Activated CD4-positive, alpha-beta memory T cell treated with anti-CD3 and anti-CD28 coated beads for 36 hours (primary cell): ENCODE measurements at regions not wholly inside any gene's neighbourhood (a gene's known extent, or its start where the extent isn't known, plus 50 kb on each side); places are given as distances from the start of the nearest gene placed in this dataset.
A peak's percentile ranks its signal among the peaks of the same experiment; 100 is the strongest.

Experiments used
- CTCF ChIA-PET: fragments of 350-600 bp; sonication (Branson Sonifier 250); formaldehyde crosslinking; loops from one replicate; lab custom pipeline; 2021; ENCODE audit warnings: antibody characterized with exemption, inconsistent platforms; lab: Charles Lee
- POLR2A ChIA-PET: fragments of 350-600 bp; sonication (Branson Sonifier 250); formaldehyde crosslinking; loops from one replicate; lab custom pipeline; 2021; ENCODE audit warnings: antibody characterized with exemption; lab: Charles Lee
- DNase-seq: peaks from one replicate; pipeline ENCODE4 v3.0.0-alpha.2; 2020
- H3K27ac Mint-ChIP-seq: one replicate; pipeline ENCODE4 v1.8.0; 2021; ENCODE audit warnings: mixed read lengths
- H3K27me3 Mint-ChIP-seq: one replicate; pipeline ENCODE4 v1.8.0; 2021; ENCODE audit warnings: mixed read lengths
- H3K36me3 Mint-ChIP-seq: one replicate; pipeline ENCODE4 v1.8.0; 2021; ENCODE audit warnings: mixed read lengths
- H3K4me1 Mint-ChIP-seq: one replicate; pipeline ENCODE4 v1.8.0; 2021; ENCODE audit warnings: low read depth, mixed read lengths
- H3K4me3 Mint-ChIP-seq: one replicate; pipeline ENCODE4 v1.8.0; 2021; ENCODE audit warnings: mild to moderate bottlenecking, mixed read lengths
- H3K9me3 Mint-ChIP-seq: one replicate; pipeline ENCODE4 v1.8.0; 2021; ENCODE audit warnings: mixed read lengths
- intact Hi-C: fragments of 100-400 bp; cut with micrococcal nuclease; formaldehyde crosslinking; loops from one replicate; pipeline ENCODE4 v1.15.1; 2023

GRCh38 chr2:191540681-191541080 is 137.3 kb upstream of the NABP1 start:
- intact Hi-C loops = no loop called here
- no peaks in the 10 kb centered on the region for H3K4me1 Mint-ChIP-seq
- no peak overlapping the region for H3K4me3 Mint-ChIP-seq
- no peak for DNase-seq
- POLR2A ChIA-PET = no interaction called here
- no peaks in the 10 kb centered on the region for H3K36me3 Mint-ChIP-seq
- H3K9me3 Mint-ChIP-seq = peaks cover 4% of the 10 kb centered on the region
- no peaks in the 10 kb centered on the region for H3K27me3 Mint-ChIP-seq
- H3K27ac Mint-ChIP-seq = no peak overlapping the region
- CTCF ChIA-PET = interaction anchor here (1.2 to 3.0 kb wide), 3 partner anchors 15 to 622 kb away, joined by 3 to 22 read pairs (median 12); no protein-coding TSS in a partner anchor

GRCh38 chr2:191543708-191544107 is 134.2 kb upstream of the NABP1 start:
- ChIA-PET POLR2A (no interaction called here), CTCF (interaction anchor here (4.0 kb wide), 1 partner anchor 11 kb away, joined by 27 read pairs; no protein-coding TSS in a partner anchor)
- no peaks in the 10 kb centered on the region for H3K4me1 Mint-ChIP-seq
- H3K9me3 Mint-ChIP-seq = peaks cover 4% of the 10 kb centered on the region
- H3K27me3 Mint-ChIP-seq = no peaks in the 10 kb centered on the region
- no peaks in the 10 kb centered on the region for H3K36me3 Mint-ChIP-seq
- H3K27ac Mint-ChIP-seq = no peak overlapping the region
- intact Hi-C loops = no loop called here
- no peak overlapping the region for H3K4me3 Mint-ChIP-seq
- DNase-seq = no peak

GRCh38 chr2:191544461-191545062 is 133.4 kb upstream of the NABP1 start:
- H3K27ac Mint-ChIP-seq = no peak overlapping the region
- no peak overlapping the region for H3K4me3 Mint-ChIP-seq
- H3K36me3 Mint-ChIP-seq = no peaks in the 10 kb centered on the region
- peaks cover 4% of the 10 kb centered on the region for H3K9me3 Mint-ChIP-seq
- no peaks in the 10 kb centered on the region for H3K27me3 Mint-ChIP-seq
- ChIA-PET POLR2A (no interaction called here), CTCF (interaction anchor here (1.1 to 4.0 kb wide), 2 partner anchors 10 to 171 kb away, joined by 4 to 27 read pairs; no protein-coding TSS in a partner anchor)
- intact Hi-C loops = no loop called here
- H3K4me1 Mint-ChIP-seq = no peaks in the 10 kb centered on the region
- no peak for DNase-seq

GRCh38 chr2:191545361-191545760 is 132.6 kb upstream of the NABP1 start:
- Mint-ChIP-seq H3K4me3 (no peak overlapping the region), H3K27me3 (no peaks in the 10 kb centered on the region), H3K4me1 (no peaks in the 10 kb centered on the region), H3K36me3 (no peaks in the 10 kb centered on the region), H3K27ac (no peak overlapping the region), H3K9me3 (peaks cover 4% of the 10 kb centered on the region)
- DNase-seq = no peak
- ChIA-PET CTCF (interaction anchor here (1.1 to 4.0 kb wide), 2 partner anchors 9 to 170 kb away, joined by 4 to 27 read pairs; no protein-coding TSS in a partner anchor), POLR2A (no interaction called here)
- intact Hi-C loops = no loop called here

- H3K4me1 Mint-ChIP-seq = peaks cover 2% of the 10 kb centered on the region
- H3K27ac Mint-ChIP-seq = no peak overlapping the region
- DNase-seq = no peak
- no peaks in the 10 kb centered on the region for H3K36me3 Mint-ChIP-seq
- POLR2A ChIA-PET = interaction anchor here (0.6 kb wide), 1 partner anchor 146 kb away, joined by 4 read pairs; no protein-coding TSS in a partner anchor
- no peak overlapping the region for H3K4me3 Mint-ChIP-seq
- no peaks in the 10 kb centered on the region for H3K9me3 Mint-ChIP-seq
- intact Hi-C loops = no loop called here
- peaks cover 8% of the 10 kb centered on the region for H3K27me3 Mint-ChIP-seq
- CTCF ChIA-PET = interaction anchor here (0.7 to 11.9 kb wide), 7 partner anchors 13 to 617 kb away, joined by 3 to 149 read pairs (median 5); no protein-coding TSS in a partner anchor
Measured at GRCh38 chr2:191552066-191552465, 125.9 kb upstream of the NABP1 start.

- H3K36me3 Mint-ChIP-seq = no peaks in the 10 kb centered on the region
- CTCF ChIA-PET = interaction anchor here (0.7 to 11.9 kb wide), 18 partner anchors 10 to 615 kb away, joined by 3 to 149 read pairs (median 4); no protein-coding TSS in a partner anchor
- no peak for DNase-seq
- intact Hi-C loops = no loop called here
- peaks cover 2% of the 10 kb centered on the region for H3K4me1 Mint-ChIP-seq
- peaks cover 8% of the 10 kb centered on the region for H3K27me3 Mint-ChIP-seq
- no peaks in the 10 kb centered on the region for H3K9me3 Mint-ChIP-seq
- H3K4me3 Mint-ChIP-seq = no peak overlapping the region
- POLR2A ChIA-PET = no interaction called here
- no peak overlapping the region for H3K27ac Mint-ChIP-seq
Measured at GRCh38 chr2:191554240-191554639, 123.7 kb upstream of the NABP1 start.

GRCh38 chr2:191555092-191555742 is 122.7 kb upstream of the NABP1 start:
- intact Hi-C loops = loop anchor here (1.0 to 5.0 kb wide), 2 partner anchors 257 to 607 kb away; no protein-coding TSS in a partner anchor
- Mint-ChIP-seq H3K9me3 (no peaks in the 10 kb centered on the region), H3K36me3 (no peaks in the 10 kb centered on the region), H3K27ac (no peak overlapping the region), H3K4me1 (peaks cover 2% of the 10 kb centered on the region), H3K4me3 (no peak overlapping the region), H3K27me3 (peaks cover 8% of the 10 kb centered on the region)
- POLR2A ChIA-PET = no interaction called here
- peak; percentile 88 for DNase-seq
- CTCF ChIA-PET = interaction anchor here (0.6 to 11.9 kb wide), 24 partner anchors 8 to 623 kb away, joined by 3 to 149 read pairs (median 4); no protein-coding TSS in a partner anchor

GRCh38 chr2:191556463-191556862 is 121.5 kb upstream of the NABP1 start:
- ChIA-PET CTCF (interaction anchor here (0.7 to 11.9 kb wide), 9 partner anchors 8 to 606 kb away, joined by 3 to 149 read pairs (median 5); no protein-coding TSS in a partner anchor), POLR2A (no interaction called here)
- no peak overlapping the region for H3K4me3 Mint-ChIP-seq
- H3K36me3 Mint-ChIP-seq = no peaks in the 10 kb centered on the region
- peaks cover 7% of the 10 kb centered on the region for H3K27me3 Mint-ChIP-seq
- no peak overlapping the region for H3K27ac Mint-ChIP-seq
- no peak for DNase-seq
- H3K9me3 Mint-ChIP-seq = no peaks in the 10 kb centered on the region
- intact Hi-C loops = loop anchor here (5.0 kb wide), 1 partner anchor 256 kb away; no protein-coding TSS in a partner anchor
- H3K4me1 Mint-ChIP-seq = peaks cover 2% of the 10 kb centered on the region

GRCh38 chr2:191557841-191558240 is 120.1 kb upstream of the NABP1 start:
- Mint-ChIP-seq H3K4me1 (peaks cover 2% of the 10 kb centered on the region), H3K27me3 (peaks cover 11% of the 10 kb centered on the region), H3K4me3 (no peak overlapping the region), H3K27ac (no peak overlapping the region), H3K36me3 (no peaks in the 10 kb centered on the region), H3K9me3 (no peaks in the 10 kb centered on the region)
- ChIA-PET POLR2A (no interaction called here), CTCF (interaction anchor here (1.1 to 11.9 kb wide), 3 partner anchors 23 to 605 kb away, joined by 3 to 149 read pairs (median 3); no protein-coding TSS in a partner anchor)
- DNase-seq = no peak
- intact Hi-C loops = loop anchor here (5.0 kb wide), 1 partner anchor 254 kb away; no protein-coding TSS in a partner anchor

GRCh38 chr2:191559569-191559968 is 118.4 kb upstream of the NABP1 start:
- no peak overlapping the region for H3K4me3 Mint-ChIP-seq
- POLR2A ChIA-PET = no interaction called here
- peaks cover 2% of the 10 kb centered on the region for H3K4me1 Mint-ChIP-seq
- CTCF ChIA-PET = interaction anchor here (11.9 kb wide), 1 partner anchor 603 kb away, joined by 149 read pairs; no protein-coding TSS in a partner anchor
- H3K36me3 Mint-ChIP-seq = no peaks in the 10 kb centered on the region
- H3K9me3 Mint-ChIP-seq = no peaks in the 10 kb centered on the region
- intact Hi-C loops = loop anchor here (5.0 kb wide), 1 partner anchor 253 kb away; no protein-coding TSS in a partner anchor
- no peak for DNase-seq
- no peak overlapping the region for H3K27ac Mint-ChIP-seq
- H3K27me3 Mint-ChIP-seq = peaks cover 8% of the 10 kb centered on the region

- intact Hi-C loops = no loop called here
- Mint-ChIP-seq H3K36me3 (no peaks in the 10 kb centered on the region), H3K27me3 (peaks cover 4% of the 10 kb centered on the region), H3K4me3 (no peak overlapping the region), H3K4me1 (peaks cover 2% of the 10 kb centered on the region), H3K27ac (no peak overlapping the region), H3K9me3 (no peaks in the 10 kb centered on the region)
- CTCF ChIA-PET = interaction anchor here (11.9 kb wide), 1 partner anchor 602 kb away, joined by 149 read pairs; no protein-coding TSS in a partner anchor
- no peak for DNase-seq
- POLR2A ChIA-PET = no interaction called here
Measured at GRCh38 chr2:191560411-191560980, 117.4 kb upstream of the NABP1 start.
